Gastrocnemius medialis (tissue), 4 donors: ENCODE measurements at regions not wholly inside any gene's neighbourhood (a gene's known extent, or its start where the extent isn't known, plus 50 kb on each side); places are given as distances from the start of the nearest gene placed in this dataset.

Source experiments
- ATAC-seq, 2 donors: fragments of 150-250 bp; one replicate each; pipeline ENCODE4 v1.9.1; 2016
- DNase-seq, 2 donors: peaks; one replicate each; pipeline ENCODE4 v3.0.0-alpha.2; 2019
- H3K27ac ChIP-seq, 4 donors: fragments of 200-600 bp; sonication (generic); 1 replicate in 1 of 4; 2 replicates in 3 of 4; pipeline ENCODE4 v1.5.1; 2016 to 2018; ENCODE audit warnings: mild to moderate bottlenecking in 2 of 4, moderate library complexity in 1 of 4
- H3K27me3 ChIP-seq, 3 donors: fragments of 200-600 bp; sonication (generic) in 2 of 3; 1 replicate in 1 of 3; 2 replicates in 2 of 3; pipeline versions ENCODE4 v1.5.1 to v1.6.0; 2016 to 2019; ENCODE audit warnings: mild to moderate bottlenecking in 1 of 3, moderate library complexity in 1 of 3
- H3K36me3 ChIP-seq, 2 donors: fragments of 200-600 bp; sonication (generic) in 1 of 2; one replicate each; pipeline ENCODE4 v1.5.1; 2017 to 2018
- H3K4me1 ChIP-seq, 2 donors: fragments of 200-600 bp; sonication (generic) in 1 of 2; one replicate each; pipeline ENCODE4 v1.5.1; 2016 to 2017; ENCODE audit warnings: mild to moderate bottlenecking in 2 of 2
- H3K4me3 ChIP-seq, 4 donors: fragments of 200-600 bp; sonication (generic) in 3 of 4; 1 replicate in 1 of 4; 2 replicates in 3 of 4; pipeline ENCODE4 v1.5.1; 2016 to 2019; ENCODE audit warnings: mild to moderate bottlenecking in 2 of 4
- H3K9me3 ChIP-seq, 3 donors: fragments of 200-600 bp; sonication (generic) in 2 of 3; 1 replicate in 1 of 3; 2 replicates in 2 of 3; pipeline ENCODE4 v1.5.1; 2016 to 2019
- CTCF ChIP-seq, 5 experiments: fragments of 450-650 bp in 3 of 5; fragments of 200-600 bp in 2 of 5; sonication (generic) in 2 of 5; IDR thresholded peaks in 4 of 5; conservative IDR thresholded peaks in 1 of 5; 1 replicate in 4 of 5; 2 replicates in 1 of 5; pipeline ENCODE4 v1.5.1; 2016 to 2019; ENCODE audit warnings: antibody characterized with exemption in 5 of 5, mild to moderate bottlenecking in 3 of 5, moderate library complexity in 3 of 5
- POLR2A ChIP-seq, 2 donors: fragments of 450-650 bp; IDR thresholded peaks; one replicate each; pipeline ENCODE4 v1.6.1; 2017; ENCODE audit warnings: antibody characterized with exemption in 2 of 2, mild to moderate bottlenecking in 2 of 2, moderate library complexity in 2 of 2
- in situ Hi-C, 4 donors: fragments of 200-750 bp; cut with MboI; loops; one replicate each; pipeline versions ENCODE4 v1.15.0 to v1.8.0; 2017; ENCODE audit warnings: low sequenced_read_pairs in 4 of 4
- intact Hi-C: fragments of 100-400 bp; cut with DNase I; formaldehyde crosslinking; loops from one replicate; pipeline ENCODE4 v1.15.1; 2023; ENCODE audit warnings: low total_unique reads

GRCh38 chr15:98570119-98570518 is 78.2 kb upstream of the IGF1R start:
- Histone ChIP-seq H3K27ac (no peak overlapping the region), H3K36me3 (no peaks in the 10 kb centered on the region), H3K4me1 (no peaks in the 10 kb centered on the region), H3K27me3 (peaks cover 0 to 6% (median 0%) of the 10 kb centered on the region in 3 donors), H3K4me3 (no peak overlapping the region), H3K9me3 (no peaks in the 10 kb centered on the region)
- no peak for TF ChIP-seq CTCF (IDR thresholded peaks at IDR 0.05 in 4 of 5, conservative IDR thresholded peaks at IDR 0.05 in 1 of 5)
- TF ChIP-seq POLR2A (IDR thresholded peaks at IDR 0.05): no peak
- no peak for ATAC-seq
- DNase-seq: no peak
- intact Hi-C loops: no loop called here
- in situ Hi-C loops: no loop called here

GRCh38 chr15:98580572-98580971 is 67.8 kb upstream of the IGF1R start:
- intact Hi-C loops: no loop called here
- no peaks in the 10 kb centered on the region for H3K4me1 ChIP-seq
- ATAC-seq (no peak), DNase-seq (no peak)
- no peak overlapping the region for H3K27ac ChIP-seq
- H3K9me3 ChIP-seq: no peaks in the 10 kb centered on the region
- H3K4me3 ChIP-seq: no peak overlapping the region
- no peaks in the 10 kb centered on the region for H3K36me3 ChIP-seq
- in situ Hi-C loops: no loop called here
- TF ChIP-seq POLR2A (IDR thresholded peaks at IDR 0.05) (no peak), CTCF (IDR thresholded peaks at IDR 0.05 in 4 of 5, conservative IDR thresholded peaks at IDR 0.05 in 1 of 5) (no peak)
- peaks cover 21 to 59% (median 42%) of the 10 kb centered on the region in 3 donors for H3K27me3 ChIP-seq

- no peak overlapping the region for H3K4me3 ChIP-seq
- H3K36me3 ChIP-seq: no peaks in the 10 kb centered on the region
- no peaks in the 10 kb centered on the region for H3K9me3 ChIP-seq
- in situ Hi-C loops: no loop called here
- no peak for DNase-seq
- TF ChIP-seq POLR2A (IDR thresholded peaks at IDR 0.05): no peak
- no peak for TF ChIP-seq CTCF (IDR thresholded peaks at IDR 0.05 in 4 of 5, conservative IDR thresholded peaks at IDR 0.05 in 1 of 5)
- H3K4me1 ChIP-seq: no peaks in the 10 kb centered on the region
- H3K27ac ChIP-seq: no peak overlapping the region
- ATAC-seq: no peak
- peaks cover 21 to 66% (median 43%) of the 10 kb centered on the region in 3 donors for H3K27me3 ChIP-seq
- intact Hi-C loops: no loop called here
Measured at GRCh38 chr15:98581715-98582114, 66.6 kb upstream of the IGF1R start.

- Histone ChIP-seq H3K27me3 (peaks cover 25 to 69% (median 47%) of the 10 kb centered on the region in 3 donors), H3K4me1 (no peaks in the 10 kb centered on the region), H3K36me3 (no peaks in the 10 kb centered on the region), H3K27ac (no peak overlapping the region), H3K9me3 (no peaks in the 10 kb centered on the region), H3K4me3 (no peak overlapping the region)
- DNase-seq (no peak), ATAC-seq (no peak)
- in situ Hi-C loops: no loop called here
- TF ChIP-seq POLR2A (IDR thresholded peaks at IDR 0.05) (no peak), CTCF (IDR thresholded peaks at IDR 0.05 in 4 of 5, conservative IDR thresholded peaks at IDR 0.05 in 1 of 5) (no peak)
- intact Hi-C loops: no loop called here
Measured at GRCh38 chr15:98582900-98583554, 65.3 kb upstream of the IGF1R start.
